H9 (cell line): ENCODE measurements at regions not wholly inside any gene's neighbourhood (a gene's known extent, or its start where the extent isn't known, plus 50 kb on each side); places are given as distances from the start of the nearest gene placed in this dataset.

Experiments
- DNase-seq: peaks from one replicate; pipeline ENCODE4 v3.0.0-alpha.2; 2017
- H2AFZ ChIP-seq: one replicate; pipeline ENCODE4 v1.6.1; 2013; ENCODE audit warnings: mild to moderate bottlenecking, low read length, control low read depth, moderate library complexity
- H2AK5ac ChIP-seq: 2 replicates; pipeline ENCODE4 v1.6.1; 2013; ENCODE audit warnings: low read length, control low read depth, mixed read lengths; ENCODE audit not compliant: insufficient read length
- H2BK120ac ChIP-seq: one replicate; pipeline ENCODE4 v1.6.1; 2013; ENCODE audit warnings: low read depth, mild to moderate bottlenecking, low read length, control low read depth, inconsistent platforms; ENCODE audit not compliant: poor library complexity, severe bottlenecking
- H2BK12ac ChIP-seq: 2 replicates; pipeline ENCODE4 v1.6.1; 2013; ENCODE audit warnings: low read length, control low read depth, mixed read lengths, low read depth; ENCODE audit not compliant: insufficient read length
- H2BK15ac ChIP-seq: 2 replicates; pipeline ENCODE4 v1.6.1; 2013; ENCODE audit warnings: low read depth, low read length, control low read depth
- H2BK20ac ChIP-seq: one replicate; pipeline ENCODE4 v1.6.1; 2013; ENCODE audit warnings: low read depth, mild to moderate bottlenecking, low read length, control low read depth, inconsistent platforms; ENCODE audit not compliant: poor library complexity, severe bottlenecking
- H2BK5ac ChIP-seq: 2 replicates; pipeline ENCODE4 v1.6.1; 2013; ENCODE audit warnings: low read length, control low read depth, mixed read lengths; ENCODE audit not compliant: insufficient read length
- H3K14ac ChIP-seq: 2 replicates; pipeline ENCODE4 v1.6.1; 2013; ENCODE audit warnings: low read length, control low read depth; ENCODE audit not compliant: insufficient read depth
- H3K18ac ChIP-seq: 2 replicates; pipeline ENCODE4 v1.6.1; 2013; ENCODE audit warnings: low read depth, mild to moderate bottlenecking, mixed read lengths, low read length, control low read depth; ENCODE audit not compliant: insufficient read length
- H3K23ac ChIP-seq: 2 replicates; pipeline ENCODE4 v1.6.1; 2013; ENCODE audit warnings: low read length, control low read depth, mixed read lengths, low read depth; ENCODE audit not compliant: insufficient read length
- H3K23me2 ChIP-seq: 2 replicates; pipeline ENCODE4 v1.6.1; 2013; ENCODE audit warnings: low read depth, mild to moderate bottlenecking, mixed read lengths, low read length, control low read depth; ENCODE audit not compliant: insufficient read length, poor library complexity, severe bottlenecking
- H3K27ac ChIP-seq: 2 replicates; pipeline ENCODE4 v1.5.1; 2013; ENCODE audit warnings: low read length, control low read depth, mixed read lengths, low read depth; ENCODE audit not compliant: insufficient read length
- H3K27me3 ChIP-seq: 2 replicates; pipeline ENCODE4 v1.6.1; 2013; ENCODE audit warnings: low read length, control low read depth, inconsistent platforms; ENCODE audit not compliant: insufficient read depth
- H3K4ac ChIP-seq: 2 replicates; pipeline ENCODE4 v1.6.1; 2013; ENCODE audit warnings: low read depth, mild to moderate bottlenecking, control low read depth, inconsistent platforms, low read length, moderate library complexity
- H3K4me1 ChIP-seq: 2 replicates; pipeline ENCODE4 v1.6.1; 2013; ENCODE audit warnings: low read length, control low read depth, inconsistent platforms; ENCODE audit not compliant: insufficient read depth
- H3K4me2 ChIP-seq: 2 replicates; pipeline ENCODE4 v1.6.1; 2013; ENCODE audit warnings: low read length, control low read depth, mixed read lengths; ENCODE audit not compliant: insufficient read length, insufficient read depth
- H3K56ac ChIP-seq: 2 replicates; pipeline ENCODE4 v1.6.1; 2013; ENCODE audit warnings: low read depth, mild to moderate bottlenecking, mixed read lengths, low read length, control low read depth; ENCODE audit not compliant: insufficient read length
- H3K79me1 ChIP-seq: 2 replicates; pipeline ENCODE4 v1.6.1; 2013; ENCODE audit warnings: low read depth, mild to moderate bottlenecking, moderate library complexity, low read length, control low read depth, inconsistent platforms; ENCODE audit not compliant: insufficient read depth, poor library complexity, severe bottlenecking
- H3K79me2 ChIP-seq: 2 replicates; pipeline ENCODE4 v1.6.1; 2013; ENCODE audit warnings: low read length, control low read depth, inconsistent platforms; ENCODE audit not compliant: insufficient read depth
- H3K9ac ChIP-seq: 2 replicates; pipeline ENCODE4 v1.6.1; 2013; ENCODE audit warnings: low read length, control low read depth, mixed read lengths; ENCODE audit not compliant: insufficient read length; ENCODE audit errors: extremely low read depth
- H3K9me3 ChIP-seq: one replicate; pipeline ENCODE4 v1.6.1; 2013; ENCODE audit warnings: low read depth, low read length, inconsistent platforms; ENCODE audit not compliant: control insufficient read depth
- H3T11ph ChIP-seq: one replicate; pipeline ENCODE4 v1.6.1; 2013; ENCODE audit warnings: mild to moderate bottlenecking, low read length, control low read depth, inconsistent platforms
- H4K20me1 ChIP-seq: one replicate; pipeline ENCODE4 v1.6.1; 2013; ENCODE audit not compliant: control insufficient read depth, insufficient read length, insufficient read depth
- H4K5ac ChIP-seq: 2 replicates; pipeline ENCODE4 v1.6.1; 2013; ENCODE audit warnings: low read depth, mild to moderate bottlenecking, mixed read lengths, low read length, control low read depth; ENCODE audit not compliant: insufficient read length
- H4K8ac ChIP-seq: replicated peaks from 2 replicates; pipeline ENCODE4 v1.6.1; 2013; ENCODE audit warnings: low read length, control low read depth, mixed read lengths, low read depth; ENCODE audit not compliant: insufficient read length
- H4K91ac ChIP-seq: 2 replicates; pipeline ENCODE4 v1.6.1; 2013; ENCODE audit warnings: low read depth, mild to moderate bottlenecking, moderate library complexity, mixed read lengths, low read length, control low read depth; ENCODE audit not compliant: insufficient read length
- H3K27ac Mint-ChIP-seq, 3 experiments: 2 replicates in 2 of 3; 3 replicates in 1 of 3; pipeline ENCODE4 v1.8.0; 2020 to 2021; ENCODE audit warnings: mixed read lengths in 3 of 3, mild to moderate bottlenecking in 1 of 3, moderate library complexity in 1 of 3
- H3K27me3 Mint-ChIP-seq: 2 replicates; pipeline ENCODE4 v1.8.0; 2021; ENCODE audit warnings: low read depth, mild to moderate bottlenecking, moderate library complexity, mixed read lengths
- H3K36me3 Mint-ChIP-seq, 3 experiments: 2 replicates in 2 of 3; 3 replicates in 1 of 3; pipeline ENCODE4 v1.8.0; 2020 to 2021; ENCODE audit warnings: low read depth in 3 of 3, mixed read lengths in 3 of 3; ENCODE audit not compliant: insufficient read depth in 1 of 3
- H3K4me1 Mint-ChIP-seq, 2 experiments: 2 replicates each; pipeline ENCODE4 v1.8.0; 2020; ENCODE audit warnings: mixed read lengths in 2 of 2
- H3K4me3 Mint-ChIP-seq, 2 experiments: 2 replicates in 1 of 2; 3 replicates in 1 of 2; pipeline ENCODE4 v1.8.0; 2020 to 2021; ENCODE audit warnings: mild to moderate bottlenecking in 2 of 2, mixed read lengths in 2 of 2, moderate library complexity in 1 of 2
- H3K9me3 Mint-ChIP-seq, 2 experiments: 2 replicates in 1 of 2; 3 replicates in 1 of 2; pipeline ENCODE4 v1.8.0; 2020; ENCODE audit warnings: mild to moderate bottlenecking in 2 of 2, mixed read lengths in 2 of 2, moderate library complexity in 1 of 2
- WGBS: extraction: QIAGEN DNeasy Blood & Tissue Kit; methylation state at CpG from one replicate; pipeline ENCODE4 v1.1.7; 2013; ENCODE audit warnings: missing lambda C conversion rate, low lambda C conversion rate, mixed read lengths; ENCODE audit not compliant: insufficient read length; ENCODE audit errors: extremely low coverage; 5-methylcytosine and 5-hydroxymethylcytosine counted together
- TF ChIP-seq, protein P1 (sequence below): fragments of 200-600 bp; sonication (generic); conservative IDR thresholded peaks from 3 replicates; pipeline ENCODE4 v1.8.0; 2021; ENCODE audit warnings: antibody characterized with exemption, mild to moderate bottlenecking

DNA sequence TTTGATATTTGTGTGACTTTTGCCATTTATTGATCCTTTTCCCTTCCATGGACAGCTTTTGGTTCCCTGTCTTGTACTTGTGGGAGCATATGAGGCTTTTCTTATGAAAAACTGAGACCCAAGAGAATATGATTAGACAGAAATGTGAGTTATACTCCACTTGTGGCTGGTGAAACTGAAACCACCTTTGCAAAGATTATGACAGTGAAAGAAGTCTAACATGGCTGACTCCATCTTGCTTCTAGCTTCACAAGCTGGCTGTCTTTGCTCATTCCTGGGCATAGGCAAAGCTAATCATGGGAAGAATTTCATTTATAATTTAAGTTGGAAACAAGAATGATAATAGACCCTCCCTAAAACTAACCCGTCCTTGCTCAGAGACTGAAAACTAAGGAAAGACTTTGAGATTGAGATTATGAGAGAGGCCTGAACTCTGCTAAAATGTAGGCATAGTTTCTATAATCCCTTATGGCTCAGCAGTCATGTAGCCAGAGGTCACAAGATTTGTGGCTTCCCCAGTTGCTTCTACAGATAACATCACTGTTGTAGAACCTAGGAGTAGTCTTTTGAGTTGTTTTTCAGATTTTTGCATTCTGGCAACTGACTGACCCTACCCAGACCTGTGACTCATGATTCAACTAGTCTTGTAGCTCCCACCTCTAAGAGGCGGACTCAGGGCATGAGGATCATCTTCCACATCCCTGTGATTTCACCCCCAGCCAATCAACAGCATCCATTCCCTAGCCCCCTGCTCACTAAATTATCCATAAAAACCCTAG is 50.9 kb upstream of the CD2AP start:
- no peak overlapping the region for H3T11ph ChIP-seq
- H3K9me3 Mint-ChIP-seq, result peaks cover 29 to 33% of the 10 kb centered on the region in 2 experiments

More for the DNA sequence above, 50.9 kb upstream of the CD2AP start:
- no peak for DNase-seq
- H3K4me2 ChIP-seq, result no peak overlapping the region
- Mint-ChIP-seq H3K4me3 (no peak overlapping the region), H3K36me3 (peaks cover 12 to 31% (median 18%) of the 10 kb centered on the region in 3 experiments), H3K27ac (no peak overlapping the region), H3K4me1 (peaks cover 13 to 21% of the 10 kb centered on the region in 2 experiments), H3K27me3 (no peaks in the 10 kb centered on the region)
- H3K9me3 ChIP-seq, result no peaks in the 10 kb centered on the region
- no peaks in the 10 kb centered on the region; the same call in 1 of the 2 replicates for H3K4me1 ChIP-seq
- no peaks in the 10 kb centered on the region for H3K79me1 ChIP-seq
- no peak overlapping the region for H3K4ac ChIP-seq
- no peak overlapping the region for H3K27ac ChIP-seq
- no peak overlapping the region for H3K18ac ChIP-seq
- H4K5ac ChIP-seq, result no peak overlapping the region
- no peak overlapping the region for H4K8ac ChIP-seq
- no peak overlapping the region for H4K91ac ChIP-seq
- no peaks in the 10 kb centered on the region for H4K20me1 ChIP-seq
- H2AK5ac ChIP-seq, result no peak overlapping the region
- no peak overlapping the region for H2BK20ac ChIP-seq
- H3K23ac ChIP-seq, result no peak overlapping the region
- H3K56ac ChIP-seq, result no peak overlapping the region
- H2AFZ ChIP-seq, result no peak overlapping the region
- no peak overlapping the region for H2BK5ac ChIP-seq
- WGBS, result no CpG with 5 or more reads among the region's 2 CpGs
- no peak overlapping the region for H3K14ac ChIP-seq
- TF ChIP-seq, protein P1, sequence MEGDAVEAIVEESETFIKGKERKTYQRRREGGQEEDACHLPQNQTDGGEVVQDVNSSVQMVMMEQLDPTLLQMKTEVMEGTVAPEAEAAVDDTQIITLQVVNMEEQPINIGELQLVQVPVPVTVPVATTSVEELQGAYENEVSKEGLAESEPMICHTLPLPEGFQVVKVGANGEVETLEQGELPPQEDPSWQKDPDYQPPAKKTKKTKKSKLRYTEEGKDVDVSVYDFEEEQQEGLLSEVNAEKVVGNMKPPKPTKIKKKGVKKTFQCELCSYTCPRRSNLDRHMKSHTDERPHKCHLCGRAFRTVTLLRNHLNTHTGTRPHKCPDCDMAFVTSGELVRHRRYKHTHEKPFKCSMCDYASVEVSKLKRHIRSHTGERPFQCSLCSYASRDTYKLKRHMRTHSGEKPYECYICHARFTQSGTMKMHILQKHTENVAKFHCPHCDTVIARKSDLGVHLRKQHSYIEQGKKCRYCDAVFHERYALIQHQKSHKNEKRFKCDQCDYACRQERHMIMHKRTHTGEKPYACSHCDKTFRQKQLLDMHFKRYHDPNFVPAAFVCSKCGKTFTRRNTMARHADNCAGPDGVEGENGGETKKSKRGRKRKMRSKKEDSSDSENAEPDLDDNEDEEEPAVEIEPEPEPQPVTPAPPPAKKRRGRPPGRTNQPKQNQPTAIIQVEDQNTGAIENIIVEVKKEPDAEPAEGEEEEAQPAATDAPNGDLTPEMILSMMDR, result no peak
- H3K79me2 ChIP-seq, result no peaks in the 10 kb centered on the region
- no peaks in the 10 kb centered on the region for H3K27me3 ChIP-seq
- H2BK120ac ChIP-seq, result no peak overlapping the region
- no peak overlapping the region for H2BK12ac ChIP-seq
- no peak overlapping the region for H2BK15ac ChIP-seq
- no peak overlapping the region for H3K9ac ChIP-seq
- H3K23me2 ChIP-seq, result no peaks in the 10 kb centered on the region
